GM13976 (cell line): ENCODE measurements at regions not wholly inside any gene's neighbourhood (a gene's known extent, or its start where the extent isn't known, plus 50 kb on each side); places are given as distances from the start of the nearest gene placed in this dataset.
"Not testable (repeated sequence)": the region's sequence is repeated elsewhere in the genome, so short reads cannot be mapped to it uniquely, and the experiment has no call there.

Experiments used
- DNase-seq: peaks from one replicate; pipeline ENCODE4 v3.0.0; 2012; ENCODE audit warnings: low spot score
- in situ Hi-C: fragments of 300-500 bp; cut with MboI; formaldehyde crosslinking; loops from one replicate; pipeline ENCODE4 v1.12.0; 2022; ENCODE audit warnings: low sequenced_read_pairs, mixed read lengths, inconsistent platforms; ENCODE audit not compliant: unreplicated experiment
- TF ChIP-seq, protein P1 (sequence below): IDR thresholded peaks from 2 replicates; pipeline ENCODE4 v1.5.1; 2012; ENCODE audit warnings: borderline replicate concordance, mild to moderate bottlenecking; ENCODE audit not compliant: insufficient read depth; ENCODE audit errors: extremely low read depth, missing control alignments, control extremely low read depth

DNA sequence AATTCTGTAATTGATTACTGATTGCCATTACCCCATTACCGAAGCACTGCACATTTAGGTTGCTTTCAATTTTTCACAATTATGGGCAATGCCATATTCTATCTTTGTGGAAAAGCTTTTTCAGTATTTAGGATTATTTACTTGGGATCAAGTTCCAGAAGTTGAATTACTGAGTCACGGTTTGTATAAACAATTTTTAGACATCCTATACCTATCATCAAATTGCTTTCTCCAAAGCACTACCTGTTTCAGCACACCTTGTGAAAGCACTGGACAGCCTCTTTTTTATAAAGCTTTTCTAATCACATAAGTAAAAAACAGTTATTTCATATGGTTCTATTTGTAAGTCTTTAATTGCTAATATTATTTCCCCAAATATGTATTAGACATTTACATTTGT, 221.5 kb upstream of the CAND1 start:
- TF ChIP-seq, protein P1, sequence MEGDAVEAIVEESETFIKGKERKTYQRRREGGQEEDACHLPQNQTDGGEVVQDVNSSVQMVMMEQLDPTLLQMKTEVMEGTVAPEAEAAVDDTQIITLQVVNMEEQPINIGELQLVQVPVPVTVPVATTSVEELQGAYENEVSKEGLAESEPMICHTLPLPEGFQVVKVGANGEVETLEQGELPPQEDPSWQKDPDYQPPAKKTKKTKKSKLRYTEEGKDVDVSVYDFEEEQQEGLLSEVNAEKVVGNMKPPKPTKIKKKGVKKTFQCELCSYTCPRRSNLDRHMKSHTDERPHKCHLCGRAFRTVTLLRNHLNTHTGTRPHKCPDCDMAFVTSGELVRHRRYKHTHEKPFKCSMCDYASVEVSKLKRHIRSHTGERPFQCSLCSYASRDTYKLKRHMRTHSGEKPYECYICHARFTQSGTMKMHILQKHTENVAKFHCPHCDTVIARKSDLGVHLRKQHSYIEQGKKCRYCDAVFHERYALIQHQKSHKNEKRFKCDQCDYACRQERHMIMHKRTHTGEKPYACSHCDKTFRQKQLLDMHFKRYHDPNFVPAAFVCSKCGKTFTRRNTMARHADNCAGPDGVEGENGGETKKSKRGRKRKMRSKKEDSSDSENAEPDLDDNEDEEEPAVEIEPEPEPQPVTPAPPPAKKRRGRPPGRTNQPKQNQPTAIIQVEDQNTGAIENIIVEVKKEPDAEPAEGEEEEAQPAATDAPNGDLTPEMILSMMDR = no peak
- in situ Hi-C loops = no loop called here
- DNase-seq = no peak

GRCh38 chr12:67048371-67048770, 220.8 kb upstream of the CAND1 start:
- in situ Hi-C loops = no loop called here
- TF ChIP-seq, protein P1 = no peak
- no peak for DNase-seq

DNA sequence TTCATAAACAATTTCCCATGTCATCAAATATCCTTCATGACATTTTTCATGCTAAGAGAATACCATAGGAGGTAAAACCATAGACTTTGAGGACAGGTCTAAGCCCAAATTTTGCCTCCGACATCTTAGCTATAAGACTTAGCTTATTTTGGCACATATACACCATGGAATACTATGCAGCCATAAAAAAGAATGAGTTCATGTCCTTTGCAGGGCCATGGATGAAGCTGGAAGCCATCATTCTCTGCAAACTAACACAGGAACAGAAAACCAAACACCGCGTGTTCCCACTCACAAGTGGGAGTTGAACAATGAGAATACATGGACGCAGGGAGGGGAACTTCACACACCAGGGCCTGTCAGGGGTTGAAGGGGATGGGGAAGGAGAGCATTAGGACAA, 220.0 kb upstream of the CAND1 start:
- in situ Hi-C loops, DNase-seq: not testable (repeated sequence)

GRCh38 chr12:67052981-67053380, 216.2 kb upstream of the CAND1 start:
- in situ Hi-C loops = no loop called here
- no peak for DNase-seq
- TF ChIP-seq, protein P1 = no peak

DNA sequence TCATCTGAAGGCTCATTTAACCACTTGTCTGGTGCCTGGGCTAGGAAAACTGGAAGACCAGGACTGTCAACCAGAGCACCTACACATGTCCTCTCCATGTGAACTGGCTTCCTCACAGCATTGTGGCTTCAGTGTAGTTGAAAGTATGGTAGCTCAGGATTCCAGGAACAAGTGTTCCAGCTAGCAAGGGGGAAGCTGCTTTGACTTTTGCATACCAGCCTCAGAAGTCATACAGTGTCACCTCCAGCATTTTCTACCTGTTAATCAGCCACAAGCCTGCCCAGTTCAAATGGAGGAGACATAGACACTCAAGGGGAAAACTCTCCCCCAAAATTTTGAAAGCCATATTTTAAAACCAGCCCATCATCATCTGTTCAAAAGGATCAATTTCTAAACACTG, 212.8 kb upstream of the CAND1 start:
- no peak for DNase-seq
- TF ChIP-seq, protein P1 = no peak
- in situ Hi-C loops = no loop called here

DNA sequence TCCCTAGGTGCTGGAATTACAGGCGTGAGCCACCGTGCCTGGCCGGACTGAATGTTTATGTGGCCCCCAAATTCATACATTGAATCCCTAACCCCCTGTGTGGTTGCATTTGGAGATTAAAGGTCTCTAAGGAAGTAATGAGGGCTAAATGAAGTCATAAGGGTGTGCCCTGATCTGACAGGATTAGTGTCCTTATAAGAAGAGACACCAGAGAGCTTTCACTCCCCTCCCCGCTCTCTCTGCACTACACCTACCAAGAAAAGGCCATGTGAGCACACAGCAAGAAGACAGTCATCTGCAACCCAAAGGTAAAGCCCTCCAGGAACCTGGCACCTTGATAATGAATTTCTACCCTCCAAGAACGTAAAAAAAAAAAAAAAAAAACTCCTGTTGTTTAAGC, 212.1 kb upstream of the CAND1 start:
- DNase-seq = no peak
- TF ChIP-seq, protein P1 = no peak
- in situ Hi-C loops = no loop called here

- DNase-seq = no peak
- in situ Hi-C loops = no loop called here
- TF ChIP-seq, protein P1 = no peak
These were observed 207.0 kb upstream of the CAND1 start for GRCh38 chr12:67062193-67062592.
